ENCODE measurements at regions not wholly inside any gene's neighbourhood (a gene's known extent, or its start where the extent isn't known, plus 50 kb on each side); places are given as distances from the start of the nearest gene placed in this dataset.

- no peaks in the 10 kb centered on the region for H3K36me3 ChIP-seq (ENCODE audit: control insufficient read depth, insufficient read depth, low read length)
Observed at GRCh38 chr7:344608-344994, 54.6 kb downstream of the FOXL3 start.

GRCh38 chr7:346116-346898 is 56.3 kb downstream of the FOXL3 start:
- Mint-ChIP-seq H3K27me3 (ENCODE audit: insufficient read depth, unreplicated experiment) (no peaks in the 10 kb centered on the region), H3K9me3 (ENCODE audit: unreplicated experiment) (no peaks in the 10 kb centered on the region), H3K27ac (ENCODE audit: unreplicated experiment) (no peak overlapping the region), H3K36me3 (ENCODE audit: insufficient read depth, unreplicated experiment) (peaks cover 7% of the 10 kb centered on the region), H3K4me3 (ENCODE audit: unreplicated experiment) (no peak overlapping the region), H3K4me1 (ENCODE audit: low read depth, unreplicated experiment) (peaks cover 32% of the 10 kb centered on the region)
- H3K4me3 ChIP-seq (ENCODE audit: low read depth, low read length), result no peak overlapping the region
- H3K9me3 ChIP-seq, result no peaks in the 10 kb centered on the region
- no peak for TF ChIP-seq CTCF (IDR thresholded peaks at IDR 0.05; ENCODE audit: insufficient read depth in 1 of 2, low read depth in 1 of 2, low read length in 1 of 2, severe bottlenecking in 1 of 2, unreplicated experiment in 1 of 2)
- no peak for DNase-seq
- ChIA-PET CTCF (no interaction called here), POLR2A (no interaction called here)
- H3K36me3 ChIP-seq (ENCODE audit: control insufficient read depth, insufficient read depth, low read length), result no peaks in the 10 kb centered on the region
- no TSS peak for BruUV-seq (replicated peaks)
- intact Hi-C loops (cut with micrococcal nuclease; ENCODE audit: unreplicated experiment), result no loop called here
- H3K4me1 ChIP-seq, result peaks cover 34% of the 10 kb centered on the region
- H3K27me3 ChIP-seq (replicated peaks; ENCODE audit: control insufficient read depth, insufficient read depth, low read length), result no peaks in the 10 kb centered on the region

More at GRCh38 chr7:344608-344994, 54.6 kb downstream of the FOXL3 start:
- Histone ChIP-seq H3K4me1 (peaks cover 51% of the 10 kb centered on the region), H3K4me3 (ENCODE audit: low read depth, low read length) (no peak overlapping the region), H3K27me3 (replicated peaks; ENCODE audit: control insufficient read depth, insufficient read depth, low read length) (no peaks in the 10 kb centered on the region), H3K9me3 (no peaks in the 10 kb centered on the region)
- Mint-ChIP-seq H3K27me3 (ENCODE audit: insufficient read depth, unreplicated experiment) (no peaks in the 10 kb centered on the region), H3K27ac (ENCODE audit: unreplicated experiment) (peak overlapping the region; percentile 92), H3K4me1 (ENCODE audit: low read depth, unreplicated experiment) (peaks cover 47% of the 10 kb centered on the region), H3K9me3 (ENCODE audit: unreplicated experiment) (no peaks in the 10 kb centered on the region), H3K4me3 (ENCODE audit: unreplicated experiment) (no peak overlapping the region), H3K36me3 (ENCODE audit: insufficient read depth, unreplicated experiment) (peaks cover 7% of the 10 kb centered on the region)
- BruUV-seq (replicated peaks), result no TSS peak
- ChIA-PET POLR2A (no interaction called here), CTCF (no interaction called here)
- DNase-seq, result no peak
- TF ChIP-seq CTCF (IDR thresholded peaks at IDR 0.05; ENCODE audit: insufficient read depth in 1 of 2, low read depth in 1 of 2, low read length in 1 of 2, severe bottlenecking in 1 of 2, unreplicated experiment in 1 of 2), result no peak
- intact Hi-C loops (cut with micrococcal nuclease; ENCODE audit: unreplicated experiment), result no loop called here

GRCh38 chr7:347001-347590 is 57.1 kb downstream of the FOXL3 start:
- Mint-ChIP-seq H3K4me1 (ENCODE audit: low read depth, unreplicated experiment) (peaks cover 24% of the 10 kb centered on the region), H3K27me3 (ENCODE audit: insufficient read depth, unreplicated experiment) (no peaks in the 10 kb centered on the region), H3K36me3 (ENCODE audit: insufficient read depth, unreplicated experiment) (peaks cover 7% of the 10 kb centered on the region), H3K27ac (ENCODE audit: unreplicated experiment) (no peak overlapping the region), H3K4me3 (ENCODE audit: unreplicated experiment) (no peak overlapping the region), H3K9me3 (ENCODE audit: unreplicated experiment) (no peaks in the 10 kb centered on the region)
- BruUV-seq (replicated peaks), result no TSS peak
- Histone ChIP-seq H3K4me1 (peaks cover 26% of the 10 kb centered on the region), H3K9me3 (no peaks in the 10 kb centered on the region), H3K27me3 (replicated peaks; ENCODE audit: control insufficient read depth, insufficient read depth, low read length) (no peaks in the 10 kb centered on the region), H3K4me3 (ENCODE audit: low read depth, low read length) (no peak overlapping the region), H3K36me3 (ENCODE audit: control insufficient read depth, insufficient read depth, low read length) (no peaks in the 10 kb centered on the region)
- ChIA-PET POLR2A (no interaction called here), CTCF (no interaction called here)
- intact Hi-C loops (cut with micrococcal nuclease; ENCODE audit: unreplicated experiment), result no loop called here
- no peak for DNase-seq
- no peak for TF ChIP-seq CTCF (IDR thresholded peaks at IDR 0.05; ENCODE audit: insufficient read depth in 1 of 2, low read depth in 1 of 2, low read length in 1 of 2, severe bottlenecking in 1 of 2, unreplicated experiment in 1 of 2)
